DOHH2 (cell line): ENCODE measurements at regions not wholly inside any gene's neighbourhood (a gene's known extent, or its start where the extent isn't known, plus 50 kb on each side); places are given as distances from the start of the nearest gene placed in this dataset.
"Not testable (repeated sequence)": the region's sequence is repeated elsewhere in the genome, so short reads cannot be mapped to it uniquely, and the experiment has no call there.

Experiments used
- H3F3A ChIP-seq: fragments of 200-600 bp; sonication (generic), shearing (Covaris generic); 2 replicates; pipeline ENCODE4 v1.6.0; 2016; ENCODE audit warnings: antibody characterized with exemption, mild to moderate bottlenecking; ENCODE audit not compliant: control insufficient read depth, insufficient read depth
- H3K27ac ChIP-seq: fragments of 200-600 bp; sonication (generic); 2 replicates; pipeline ENCODE4 v1.5.1; 2014; ENCODE audit warnings: low read depth, mild to moderate bottlenecking, low read length, moderate library complexity
- H3K27me3 ChIP-seq: fragments of 200-600 bp; sonication (generic); 2 replicates; pipeline ENCODE4 v1.6.1; 2014; ENCODE audit warnings: mild to moderate bottlenecking, low read length, mixed read lengths; ENCODE audit not compliant: control insufficient read depth
- H3K36me3 ChIP-seq: fragments of 200-600 bp; sonication (generic); 2 replicates; pipeline ENCODE4 v1.6.1; 2014; ENCODE audit warnings: mild to moderate bottlenecking, low read length, moderate library complexity, mixed read lengths; ENCODE audit not compliant: control insufficient read depth
- H3K4me1 ChIP-seq: fragments of 200-600 bp; sonication (generic); 2 replicates; pipeline ENCODE4 v1.6.1; 2014; ENCODE audit warnings: mild to moderate bottlenecking, low read length, mixed read lengths; ENCODE audit not compliant: control insufficient read depth
- H3K4me2 ChIP-seq: fragments of 200-600 bp; sonication (generic); 2 replicates; pipeline ENCODE4 v1.6.0; 2014; ENCODE audit warnings: mild to moderate bottlenecking, low read length, moderate library complexity
- H3K4me3 ChIP-seq: fragments of 200-600 bp; sonication (generic); 2 replicates; pipeline ENCODE4 v1.5.1; 2014; ENCODE audit warnings: mild to moderate bottlenecking, low read length, mixed read lengths
- H3K79me2 ChIP-seq: fragments of 200-600 bp; sonication (generic); 2 replicates; pipeline ENCODE4 v1.6.1; 2014; ENCODE audit warnings: mild to moderate bottlenecking, low read length, mixed read lengths; ENCODE audit not compliant: control insufficient read depth
- H3K9me2 ChIP-seq: fragments of 200-600 bp; sonication (generic); replicated peaks from 2 replicates; pipeline ENCODE4 v1.6.1; 2014; ENCODE audit warnings: mild to moderate bottlenecking, low read length, mixed read lengths; ENCODE audit not compliant: control insufficient read depth
- H3K9me3 ChIP-seq: fragments of 200-600 bp; sonication (generic); 2 replicates; pipeline ENCODE4 v1.6.1; 2014; ENCODE audit warnings: antibody characterized with exemption, low read length, mixed read lengths; ENCODE audit not compliant: control insufficient read depth, insufficient read depth
- H4K20me1 ChIP-seq: fragments of 200-600 bp; sonication (generic); 2 replicates; pipeline ENCODE4 v1.6.0; 2014; ENCODE audit warnings: low read depth, mild to moderate bottlenecking, antibody characterized with exemption, low read length, moderate library complexity; ENCODE audit not compliant: control insufficient read depth, insufficient read depth
- CTCF ChIP-seq: fragments of 200-600 bp; sonication (generic); IDR thresholded peaks from one replicate; pipeline ENCODE4 v1.5.1; 2014; ENCODE audit warnings: antibody characterized with exemption, mild to moderate bottlenecking, low read depth, low read length; ENCODE audit not compliant: poor library complexity, severe bottlenecking
- EZH2phosphoT487 ChIP-seq: fragments of 200-600 bp; sonication (generic); IDR thresholded peaks from 2 replicates; pipeline ENCODE4 v1.6.1; 2017; ENCODE audit warnings: borderline replicate concordance, mild to moderate bottlenecking, antibody characterized with exemption, low read length, moderate library complexity, mixed read lengths

- H3K79me2 ChIP-seq: no peaks in the 10 kb centered on the region
- TF ChIP-seq CTCF (no peak), EZH2phosphoT487 (no peak)
- no peaks in the 10 kb centered on the region for H3K4me1 ChIP-seq
- no peak overlapping the region for H3K4me3 ChIP-seq
- H3K9me3 ChIP-seq: peaks cover 20% of the 10 kb centered on the region
- no peaks in the 10 kb centered on the region for H3K36me3 ChIP-seq
- H3K27ac ChIP-seq: no peak overlapping the region
- H3F3A ChIP-seq: no peaks in the 10 kb centered on the region
- no peak overlapping the region for H3K4me2 ChIP-seq
- H3K9me2 ChIP-seq: no peaks in the 10 kb centered on the region
- no peaks in the 10 kb centered on the region for H3K27me3 ChIP-seq
- no peaks in the 10 kb centered on the region for H4K20me1 ChIP-seq
These were observed 110.9 kb upstream of the XPO1 start for GRCh38 chr2:61649021-61649420.

- no peak overlapping the region for H3K4me2 ChIP-seq
- no peaks in the 10 kb centered on the region for H3K36me3 ChIP-seq
- no peaks in the 10 kb centered on the region for H3F3A ChIP-seq
- no peaks in the 10 kb centered on the region for H3K4me1 ChIP-seq
- H3K9me2 ChIP-seq: no peaks in the 10 kb centered on the region
- no peaks in the 10 kb centered on the region for H3K27me3 ChIP-seq
- no peaks in the 10 kb centered on the region for H3K79me2 ChIP-seq
- no peak overlapping the region for H3K4me3 ChIP-seq
- H3K27ac ChIP-seq: no peak overlapping the region
- no peak for TF ChIP-seq EZH2phosphoT487
- no peak for TF ChIP-seq CTCF
- H3K9me3 ChIP-seq: peaks cover 20% of the 10 kb centered on the region
- H4K20me1 ChIP-seq: no peaks in the 10 kb centered on the region
These were observed 108.9 kb upstream of the XPO1 start for GRCh38 chr2:61647044-61647443.

- peaks cover 20% of the 10 kb centered on the region for H3K9me3 ChIP-seq
- no peaks in the 10 kb centered on the region for H3K36me3 ChIP-seq
- no peak overlapping the region for H3K4me2 ChIP-seq
- no peaks in the 10 kb centered on the region for H4K20me1 ChIP-seq
- no peaks in the 10 kb centered on the region for H3K4me1 ChIP-seq
- no peak overlapping the region for H3K4me3 ChIP-seq
- H3K9me2 ChIP-seq: no peaks in the 10 kb centered on the region
- TF ChIP-seq CTCF (no peak), EZH2phosphoT487 (no peak)
- no peaks in the 10 kb centered on the region for H3K79me2 ChIP-seq
- H3F3A ChIP-seq: no peaks in the 10 kb centered on the region
- H3K27me3 ChIP-seq: no peaks in the 10 kb centered on the region
- H3K27ac ChIP-seq: no peak overlapping the region
These were observed 107.8 kb upstream of the XPO1 start for GRCh38 chr2:61645911-61646310.

GRCh38 chr2:61643153-61643552, 105.0 kb upstream of the XPO1 start:
- not testable (repeated sequence) for H3K27ac ChIP-seq, H3F3A ChIP-seq, H3K36me3 ChIP-seq, H4K20me1 ChIP-seq, H3K27me3 ChIP-seq, H3K9me2 ChIP-seq, H3K79me2 ChIP-seq, H3K4me2 ChIP-seq, H3K4me3 ChIP-seq
- Histone ChIP-seq H3K4me1 (peaks cover 16% of the 10 kb centered on the region), H3K9me3 (peaks cover 13% of the 10 kb centered on the region)
